AG09319 (cell line): ENCODE measurements at regions not wholly inside any gene's neighbourhood (a gene's known extent, or its start where the extent isn't known, plus 50 kb on each side); places are given as distances from the start of the nearest gene placed in this dataset.

Source experiments
- DNase-seq: peaks from one replicate; pipeline ENCODE4 v3.0.0-alpha.2; 2010; ENCODE audit warnings: low read depth; ENCODE audit errors: extremely low read depth
- TF ChIP-seq, protein P1 (sequence below): IDR thresholded peaks from 2 replicates; pipeline ENCODE4 v1.5.1; 2011; ENCODE audit warnings: low read depth, mild to moderate bottlenecking, inconsistent platforms, low read length, moderate library complexity

GRCh38 chr1:25026304-25026703 is 96.2 kb upstream of the RUNX3 start:
- DNase-seq = no peak
- TF ChIP-seq, protein P1, sequence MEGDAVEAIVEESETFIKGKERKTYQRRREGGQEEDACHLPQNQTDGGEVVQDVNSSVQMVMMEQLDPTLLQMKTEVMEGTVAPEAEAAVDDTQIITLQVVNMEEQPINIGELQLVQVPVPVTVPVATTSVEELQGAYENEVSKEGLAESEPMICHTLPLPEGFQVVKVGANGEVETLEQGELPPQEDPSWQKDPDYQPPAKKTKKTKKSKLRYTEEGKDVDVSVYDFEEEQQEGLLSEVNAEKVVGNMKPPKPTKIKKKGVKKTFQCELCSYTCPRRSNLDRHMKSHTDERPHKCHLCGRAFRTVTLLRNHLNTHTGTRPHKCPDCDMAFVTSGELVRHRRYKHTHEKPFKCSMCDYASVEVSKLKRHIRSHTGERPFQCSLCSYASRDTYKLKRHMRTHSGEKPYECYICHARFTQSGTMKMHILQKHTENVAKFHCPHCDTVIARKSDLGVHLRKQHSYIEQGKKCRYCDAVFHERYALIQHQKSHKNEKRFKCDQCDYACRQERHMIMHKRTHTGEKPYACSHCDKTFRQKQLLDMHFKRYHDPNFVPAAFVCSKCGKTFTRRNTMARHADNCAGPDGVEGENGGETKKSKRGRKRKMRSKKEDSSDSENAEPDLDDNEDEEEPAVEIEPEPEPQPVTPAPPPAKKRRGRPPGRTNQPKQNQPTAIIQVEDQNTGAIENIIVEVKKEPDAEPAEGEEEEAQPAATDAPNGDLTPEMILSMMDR = no peak

DNA sequence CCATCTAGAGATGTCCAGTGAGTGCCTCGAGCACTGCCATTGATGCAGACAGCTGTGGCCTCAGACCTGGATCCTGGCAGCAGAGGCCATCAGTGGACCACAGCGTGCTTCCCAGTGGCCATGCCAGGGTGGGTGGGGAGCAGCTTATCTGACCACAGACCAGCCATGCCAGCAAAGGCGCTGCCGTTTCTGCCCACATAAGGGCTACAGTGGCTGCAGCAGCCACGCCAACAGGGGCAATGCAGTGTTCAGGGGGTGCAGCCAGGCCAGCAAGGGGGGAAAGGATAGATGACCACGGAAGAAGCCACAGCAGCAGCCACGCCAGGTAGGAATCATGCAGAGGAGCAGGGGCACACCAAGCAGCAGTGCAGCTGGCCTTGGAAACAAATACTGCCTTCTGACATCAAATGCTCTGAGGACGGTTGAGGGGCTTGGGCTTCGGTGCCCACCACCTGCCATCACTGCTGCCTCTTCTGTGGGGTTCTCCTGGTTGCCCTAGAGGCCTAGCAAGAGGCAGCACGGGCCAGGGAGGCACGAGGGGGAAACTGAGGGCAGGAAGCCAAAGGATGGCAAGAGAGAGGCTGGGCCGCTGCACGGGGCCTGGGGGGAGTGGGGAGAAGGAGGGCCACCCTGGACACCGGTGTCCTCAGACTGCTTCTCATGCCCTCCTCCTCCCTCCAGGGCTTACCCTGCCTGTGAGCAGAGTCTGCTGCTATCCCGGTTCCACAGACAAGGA is 94.7 kb upstream of the RUNX3 start:
- DNase-seq = no peak
- TF ChIP-seq, protein P1 = no peak

- TF ChIP-seq, protein P1 = no peak
- no peak for DNase-seq
Observed at GRCh38 chr1:25023826-25024225, 93.8 kb upstream of the RUNX3 start.

- TF ChIP-seq, protein P1 = no peak
Observed at GRCh38 chr1:25023190-25023578, 93.1 kb upstream of the RUNX3 start.

DNA sequence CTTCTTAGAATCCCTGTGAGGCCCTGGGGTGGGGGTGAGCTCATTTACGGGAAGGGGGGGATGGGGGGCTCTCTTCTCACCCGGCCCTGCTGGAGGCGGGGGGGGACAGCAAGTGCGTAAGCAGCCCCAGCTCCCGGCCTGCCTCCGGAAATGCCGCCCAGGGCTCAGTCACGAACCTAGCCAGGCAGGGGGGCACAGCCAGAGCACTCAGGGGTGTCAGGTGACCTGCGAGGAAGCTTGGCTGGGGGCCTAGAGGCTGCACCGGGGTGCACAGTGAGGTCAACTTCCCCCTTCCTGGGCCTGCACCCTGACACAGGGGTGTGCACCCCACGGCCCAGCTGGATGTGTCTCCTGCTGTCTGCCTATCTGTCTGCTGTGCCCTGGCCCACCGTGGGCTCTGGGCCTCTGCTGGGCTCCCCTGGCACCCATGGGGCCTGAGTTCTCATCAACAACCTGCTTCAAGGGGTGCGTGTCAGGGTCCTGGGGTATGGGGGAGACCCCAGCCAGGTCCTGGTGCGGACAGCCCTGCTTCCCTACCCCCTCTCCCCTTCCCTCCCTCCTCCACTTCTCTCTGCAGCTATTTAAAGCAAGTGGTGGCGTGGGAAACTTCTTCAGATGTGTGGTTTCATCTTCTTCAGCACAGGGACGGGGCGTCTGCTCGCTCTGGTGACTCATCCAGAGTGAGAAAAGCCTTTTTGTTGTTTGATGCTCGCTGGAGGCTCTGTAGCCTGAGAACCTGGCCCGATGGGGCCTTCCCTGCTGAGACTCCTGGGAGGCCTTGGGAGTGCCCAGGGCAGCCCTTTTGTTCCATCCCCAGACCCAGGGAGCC is 92.5 kb upstream of the RUNX3 start:
- DNase-seq = peak; percentile 24
- TF ChIP-seq, protein P1 = no peak

More at GRCh38 chr1:25023190-25023578, 93.1 kb upstream of the RUNX3 start:
- DNase-seq = no peak

GRCh38 chr1:25021591-25022215 is 91.6 kb upstream of the RUNX3 start:
- TF ChIP-seq, protein P1 = no peak
- DNase-seq = no peak
